T-helper 2 cell treated with Interferon-gamma antibody and Interleukin-4, amounts not matched to agents 5 μg/mL and 100 μg/mL, for 36 hours (primary cell): ENCODE measurements at regions not wholly inside any gene's neighbourhood (a gene's known extent, or its start where the extent isn't known, plus 50 kb on each side); places are given as distances from the start of the nearest gene placed in this dataset.

ENCODE experiments used
- DNase-seq: peaks from one replicate; pipeline ENCODE4 v3.0.0; 2021; ENCODE audit warnings: low spot score
- H3K27ac Mint-ChIP-seq: one replicate; pipeline ENCODE4 v1.8.0; 2021; ENCODE audit warnings: mild to moderate bottlenecking, mixed read lengths
- H3K27me3 Mint-ChIP-seq: one replicate; pipeline ENCODE4 v1.8.0; 2021; ENCODE audit warnings: low read depth, mixed read lengths
- H3K36me3 Mint-ChIP-seq: one replicate; pipeline ENCODE4 v1.8.0; 2021; ENCODE audit warnings: low read depth, mixed read lengths
- H3K4me1 Mint-ChIP-seq: one replicate; pipeline ENCODE4 v1.8.0; 2021; ENCODE audit warnings: low read depth, mixed read lengths
- H3K4me3 Mint-ChIP-seq: one replicate; pipeline ENCODE4 v1.8.0; 2022; ENCODE audit warnings: mild to moderate bottlenecking, moderate library complexity, mixed read lengths
- H3K9me3 Mint-ChIP-seq: one replicate; pipeline ENCODE4 v1.8.0; 2021; ENCODE audit warnings: mixed read lengths

- no peak overlapping the region for H3K4me3 Mint-ChIP-seq
- no peaks in the 10 kb centered on the region for H3K4me1 Mint-ChIP-seq
- no peak for DNase-seq
- peaks cover 23% of the 10 kb centered on the region for H3K9me3 Mint-ChIP-seq
- no peak overlapping the region for H3K27ac Mint-ChIP-seq
- no peaks in the 10 kb centered on the region for H3K36me3 Mint-ChIP-seq
- H3K27me3 Mint-ChIP-seq, result no peaks in the 10 kb centered on the region
These were observed 319.3 kb downstream of the TLE1 start for GRCh38 chr9:81370096-81370495.

DNA sequence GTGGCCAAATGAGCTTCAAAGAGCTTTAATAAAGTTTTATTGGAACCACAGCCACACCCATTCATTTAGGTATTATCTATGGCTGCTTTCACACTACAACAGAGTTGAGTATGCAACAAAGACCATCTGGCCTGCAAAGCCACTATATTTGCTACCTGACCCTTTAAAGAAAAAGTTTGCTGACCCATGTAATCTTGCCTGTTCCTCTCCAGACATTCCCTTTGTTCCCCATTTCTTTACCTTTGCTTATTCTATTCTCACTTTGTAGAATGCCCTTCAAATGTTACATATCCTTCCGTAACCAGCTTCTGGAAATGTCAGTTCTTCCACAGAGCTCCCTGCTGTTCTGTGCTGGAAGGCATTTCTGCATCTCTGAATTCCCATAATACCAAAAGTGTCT lies 320.2 kb downstream of the TLE1 start:
- H3K27me3 Mint-ChIP-seq, result no peaks in the 10 kb centered on the region
- no peak overlapping the region for H3K4me3 Mint-ChIP-seq

DNA sequence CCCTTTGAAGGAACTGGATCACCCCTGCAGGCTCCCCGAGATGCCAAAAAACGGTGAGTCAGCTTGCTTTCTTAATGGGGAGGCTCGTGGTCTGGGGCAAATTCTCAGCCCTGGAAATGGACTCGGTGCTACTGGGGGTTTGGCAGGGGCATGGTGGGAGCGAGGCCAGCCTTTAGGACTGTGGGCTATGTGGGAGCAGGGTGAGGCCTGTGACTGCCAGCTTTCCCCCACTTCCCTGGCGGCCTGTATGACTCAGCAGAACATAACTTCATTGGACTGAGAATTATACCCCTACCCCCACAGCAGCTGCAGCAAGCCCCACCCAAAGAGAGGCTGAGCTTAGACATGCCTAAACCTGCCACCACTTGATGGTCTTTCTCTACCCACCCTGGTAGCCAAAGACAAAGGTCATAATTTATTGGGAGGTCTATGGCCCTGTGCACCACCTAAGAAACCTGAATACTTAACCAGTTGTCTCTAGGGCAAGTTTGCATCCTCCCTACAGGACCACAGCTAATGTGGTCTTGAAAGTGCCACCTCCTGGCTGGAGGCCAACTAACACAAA lies 325.3 kb downstream of the TLE1 start:
- no peak overlapping the region for H3K27ac Mint-ChIP-seq
- H3K9me3 Mint-ChIP-seq, result peaks cover 41% of the 10 kb centered on the region
- H3K4me1 Mint-ChIP-seq, result no peaks in the 10 kb centered on the region
- no peaks in the 10 kb centered on the region for H3K36me3 Mint-ChIP-seq
- H3K27me3 Mint-ChIP-seq, result no peaks in the 10 kb centered on the region
- no peak overlapping the region for H3K4me3 Mint-ChIP-seq
- DNase-seq, result no peak

More for the DNA sequence above, 320.2 kb downstream of the TLE1 start:
- Mint-ChIP-seq H3K9me3 (peaks cover 32% of the 10 kb centered on the region), H3K36me3 (no peaks in the 10 kb centered on the region), H3K4me1 (no peaks in the 10 kb centered on the region), H3K27ac (no peak overlapping the region)
- no peak for DNase-seq

DNA sequence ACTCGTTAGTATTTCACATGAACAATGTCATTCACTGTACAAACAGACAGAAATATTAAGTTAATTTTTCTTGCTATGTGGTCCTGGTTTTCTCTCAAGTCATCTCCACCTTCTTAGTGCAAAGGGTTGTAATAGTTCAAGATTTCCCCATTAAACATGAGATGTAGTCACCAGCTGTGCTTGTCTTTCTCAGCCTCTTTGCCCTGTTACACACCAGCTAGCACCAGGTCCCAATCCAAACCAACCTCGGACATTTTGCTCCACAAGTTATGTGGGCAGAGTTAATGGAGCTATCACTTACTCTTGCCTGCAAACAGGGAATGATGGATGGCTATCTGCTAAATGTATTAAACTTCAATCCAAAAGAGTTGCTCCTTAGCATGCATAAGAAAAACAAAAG lies 328.1 kb downstream of the TLE1 start:
- H3K36me3 Mint-ChIP-seq, result no peaks in the 10 kb centered on the region
- no peaks in the 10 kb centered on the region for H3K4me1 Mint-ChIP-seq
- peaks cover 33% of the 10 kb centered on the region for H3K9me3 Mint-ChIP-seq
- H3K4me3 Mint-ChIP-seq, result no peak overlapping the region
- H3K27me3 Mint-ChIP-seq, result no peaks in the 10 kb centered on the region
- DNase-seq, result no peak
- no peak overlapping the region for H3K27ac Mint-ChIP-seq

DNA sequence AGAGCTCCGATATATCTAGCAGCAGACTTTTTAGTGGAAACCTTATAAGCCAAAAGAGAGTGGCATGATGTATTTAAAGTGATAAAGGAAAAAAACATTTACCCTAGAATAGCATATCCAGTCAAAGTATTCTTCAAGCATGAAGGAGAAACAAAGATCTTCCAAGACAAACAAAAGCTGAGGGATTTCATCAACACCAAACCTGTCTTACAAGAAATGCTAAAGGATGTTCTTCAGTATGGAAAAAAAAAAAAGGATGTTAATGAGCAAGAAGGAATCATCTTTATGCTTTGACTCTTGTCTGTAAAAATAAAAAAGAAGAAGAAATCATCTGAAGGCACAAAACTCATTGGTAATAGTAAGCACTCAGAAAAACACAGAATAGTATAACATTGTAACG lies 338.2 kb downstream of the TLE1 start:
- no peak for DNase-seq
- peaks cover 10% of the 10 kb centered on the region for H3K9me3 Mint-ChIP-seq

GRCh38 chr9:81344366-81344765 lies 345.0 kb downstream of the TLE1 start:
- Mint-ChIP-seq H3K9me3 (peaks cover 31% of the 10 kb centered on the region), H3K4me3 (no peak overlapping the region), H3K36me3 (no peaks in the 10 kb centered on the region), H3K27ac (no peak overlapping the region), H3K4me1 (no peaks in the 10 kb centered on the region), H3K27me3 (no peaks in the 10 kb centered on the region)
- no peak for DNase-seq

More for the DNA sequence above, 338.2 kb downstream of the TLE1 start:
- Mint-ChIP-seq H3K27me3 (no peaks in the 10 kb centered on the region), H3K4me3 (no peak overlapping the region), H3K4me1 (no peaks in the 10 kb centered on the region), H3K27ac (no peak overlapping the region), H3K36me3 (no peaks in the 10 kb centered on the region)

DNA sequence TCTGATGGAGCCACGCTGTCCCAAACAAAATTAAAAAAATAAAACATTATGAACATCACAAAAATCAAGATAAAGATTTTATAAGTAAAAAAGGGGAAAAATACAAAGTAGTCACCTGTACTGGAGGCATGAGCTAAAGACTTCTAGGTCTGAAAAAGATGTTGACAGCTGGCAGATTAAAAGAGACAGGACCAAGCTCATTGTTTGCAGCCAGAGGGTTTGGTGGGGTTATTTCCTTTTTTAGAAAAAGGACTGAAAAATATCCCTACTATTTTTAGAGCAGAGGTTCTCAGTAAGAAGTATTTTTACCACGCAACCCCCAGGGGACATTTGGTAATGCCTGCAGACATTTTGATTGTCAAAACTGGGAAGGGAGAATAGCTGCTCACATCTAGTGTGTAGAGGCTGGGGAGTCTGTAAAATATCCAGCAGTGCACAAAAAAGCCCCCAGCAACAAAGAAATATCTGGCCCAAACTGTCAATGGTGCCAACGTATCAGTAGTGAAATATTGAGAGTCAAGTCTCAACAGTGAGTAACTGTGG lies 353.4 kb downstream of the TLE1 start:
- no peaks in the 10 kb centered on the region for H3K4me1 Mint-ChIP-seq
- H3K9me3 Mint-ChIP-seq, result peaks cover 44% of the 10 kb centered on the region
- no peak for DNase-seq
- no peak overlapping the region for H3K27ac Mint-ChIP-seq
- no peak overlapping the region for H3K4me3 Mint-ChIP-seq
- no peaks in the 10 kb centered on the region for H3K36me3 Mint-ChIP-seq
- H3K27me3 Mint-ChIP-seq, result no peaks in the 10 kb centered on the region

GRCh38 chr9:81321551-81321950 lies 367.8 kb downstream of the TLE1 start:
- no peak for DNase-seq
- Mint-ChIP-seq H3K27ac (no peak overlapping the region), H3K36me3 (no peaks in the 10 kb centered on the region), H3K9me3 (peaks cover 27% of the 10 kb centered on the region), H3K27me3 (no peaks in the 10 kb centered on the region), H3K4me1 (no peaks in the 10 kb centered on the region), H3K4me3 (no peak overlapping the region)

GRCh38 chr9:81320909-81321482 lies 368.4 kb downstream of the TLE1 start:
- H3K9me3 Mint-ChIP-seq, result peaks cover 28% of the 10 kb centered on the region
- no peaks in the 10 kb centered on the region for H3K27me3 Mint-ChIP-seq
- H3K36me3 Mint-ChIP-seq, result no peaks in the 10 kb centered on the region
- no peak overlapping the region for H3K27ac Mint-ChIP-seq
- H3K4me1 Mint-ChIP-seq, result no peaks in the 10 kb centered on the region
- no peak overlapping the region for H3K4me3 Mint-ChIP-seq
- no peak for DNase-seq

- H3K4me3 Mint-ChIP-seq, result no peak overlapping the region
- H3K4me1 Mint-ChIP-seq, result no peaks in the 10 kb centered on the region
- no peak overlapping the region for H3K27ac Mint-ChIP-seq
- H3K9me3 Mint-ChIP-seq, result peaks cover 46% of the 10 kb centered on the region
- H3K36me3 Mint-ChIP-seq, result no peaks in the 10 kb centered on the region
- DNase-seq, result no peak
- H3K27me3 Mint-ChIP-seq, result no peaks in the 10 kb centered on the region
These were observed 370.8 kb downstream of the TLE1 start for GRCh38 chr9:81318571-81318970.

DNA sequence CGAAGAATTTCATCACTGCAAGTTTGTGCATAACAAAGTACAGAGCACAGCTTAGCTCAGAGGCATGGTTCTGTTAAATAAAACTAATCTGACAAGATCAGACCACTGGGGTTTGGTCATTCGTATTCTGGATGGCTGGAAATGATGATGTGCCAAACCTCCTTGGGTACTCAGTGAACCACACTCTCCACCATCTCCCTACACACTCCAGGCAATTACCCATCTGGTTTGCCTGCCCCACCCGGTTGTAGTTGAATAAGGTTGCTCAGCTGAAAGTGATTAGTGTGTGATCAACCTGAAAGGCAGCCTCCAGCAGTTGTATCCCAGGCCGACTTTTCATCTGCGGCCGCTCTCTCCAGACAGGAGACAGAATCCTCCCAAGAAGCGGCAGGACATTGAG lies 371.4 kb downstream of the TLE1 start:
- H3K4me1 Mint-ChIP-seq, result no peaks in the 10 kb centered on the region
- H3K4me3 Mint-ChIP-seq, result no peak overlapping the region
- H3K27me3 Mint-ChIP-seq, result no peaks in the 10 kb centered on the region
- no peak overlapping the region for H3K27ac Mint-ChIP-seq
- DNase-seq, result no peak
- no peaks in the 10 kb centered on the region for H3K36me3 Mint-ChIP-seq
- peaks cover 44% of the 10 kb centered on the region for H3K9me3 Mint-ChIP-seq

- Mint-ChIP-seq H3K4me3 (no peak overlapping the region), H3K4me1 (no peaks in the 10 kb centered on the region), H3K27ac (no peak overlapping the region)
These were observed 372.1 kb downstream of the TLE1 start for GRCh38 chr9:81317223-81317622.

DNA sequence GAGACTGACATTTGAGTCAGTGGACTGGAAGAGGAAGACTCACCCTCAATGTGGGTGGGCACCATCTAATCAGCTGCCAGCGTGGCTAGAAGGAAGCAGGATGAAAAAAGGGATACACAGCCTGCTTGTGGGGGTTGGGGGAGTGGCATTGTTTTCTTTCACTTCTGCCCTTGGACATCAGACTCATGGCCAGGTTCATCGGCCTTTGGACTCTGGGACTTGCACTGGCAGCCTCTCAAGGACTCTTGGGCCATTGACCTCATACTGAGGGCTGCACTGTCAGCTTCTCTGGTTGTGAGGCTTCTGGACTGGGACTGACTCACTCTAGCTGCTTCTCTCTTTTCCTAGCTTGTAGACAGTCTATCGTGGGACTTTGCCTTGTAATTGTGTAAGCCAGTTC lies 374.9 kb downstream of the TLE1 start:
- Mint-ChIP-seq H3K4me3 (no peak overlapping the region), H3K27ac (no peak overlapping the region), H3K4me1 (no peaks in the 10 kb centered on the region), H3K27me3 (no peaks in the 10 kb centered on the region), H3K9me3 (peaks cover 50% of the 10 kb centered on the region), H3K36me3 (no peaks in the 10 kb centered on the region)
- DNase-seq, result no peak

More at GRCh38 chr9:81317223-81317622, 372.1 kb downstream of the TLE1 start:
- Mint-ChIP-seq H3K9me3 (peaks cover 42% of the 10 kb centered on the region), H3K27me3 (no peaks in the 10 kb centered on the region), H3K36me3 (no peaks in the 10 kb centered on the region)
- DNase-seq, result no peak

DNA sequence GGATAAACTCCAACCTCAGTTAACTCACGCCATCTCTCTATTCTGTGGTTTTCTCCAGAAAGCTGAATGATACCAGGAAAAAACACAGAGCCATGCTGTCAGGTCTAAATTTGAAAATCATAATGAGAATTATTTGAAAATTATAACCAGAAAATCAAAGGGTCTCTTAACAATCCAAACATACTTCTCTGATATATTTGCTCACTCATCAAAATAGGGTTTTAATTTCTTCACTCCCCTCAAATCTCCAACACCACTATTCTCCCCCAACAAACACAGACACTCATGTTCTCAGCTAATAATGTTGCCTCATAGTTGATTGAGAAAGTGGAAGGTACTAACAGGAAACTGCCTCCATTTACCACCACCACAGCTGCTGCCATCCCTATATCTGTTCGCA lies 375.5 kb downstream of the TLE1 start:
- DNase-seq, result no peak
- Mint-ChIP-seq H3K9me3 (peaks cover 57% of the 10 kb centered on the region), H3K36me3 (no peaks in the 10 kb centered on the region), H3K27me3 (no peaks in the 10 kb centered on the region), H3K27ac (no peak overlapping the region), H3K4me3 (no peak overlapping the region), H3K4me1 (no peaks in the 10 kb centered on the region)

GRCh38 chr9:81312346-81312745 lies 377.0 kb downstream of the TLE1 start:
- H3K4me3 Mint-ChIP-seq, result no peak overlapping the region
- no peaks in the 10 kb centered on the region for H3K36me3 Mint-ChIP-seq
- H3K9me3 Mint-ChIP-seq, result peaks cover 54% of the 10 kb centered on the region
- H3K27ac Mint-ChIP-seq, result no peak overlapping the region
- no peaks in the 10 kb centered on the region for H3K27me3 Mint-ChIP-seq
- no peaks in the 10 kb centered on the region for H3K4me1 Mint-ChIP-seq
- DNase-seq, result no peak
